T-cell (primary cell): ENCODE measurements at regions not wholly inside any gene's neighbourhood (a gene's known extent, or its start where the extent isn't known, plus 50 kb on each side); places are given as distances from the start of the nearest gene placed in this dataset.
"Not testable (repeated sequence)": the region's sequence is repeated elsewhere in the genome, so short reads cannot be mapped to it uniquely, and the experiment has no call there.

Source experiments
- ATAC-seq, 4 experiments: fragments of 200-7000 bp in 3 of 4; fragments of 150-1000 bp in 1 of 4; cut with Tn5 transposase; replicated peaks in 1 of 4; 1 replicate in 3 of 4; 2 replicates in 1 of 4; pipeline ENCODE4 v1.10.0; 2021; ENCODE audit warnings: moderate library complexity in 3 of 4, mild to moderate bottlenecking in 2 of 4, moderate number of reproducible peaks in 1 of 4
- CTCF ChIA-PET, 2 donors: fragments of 300-600 bp; sonication (Branson Sonifier 250); formaldehyde crosslinking; loops; one replicate each; lab custom pipeline; 2022; ENCODE audit warnings: antibody characterized with exemption in 2 of 2; lab: Charles Lee
- POLR2A ChIA-PET, 2 donors: fragments of 300-600 bp; sonication (Branson Sonifier 250); formaldehyde crosslinking; loops; one replicate each; lab custom pipeline; 2022; ENCODE audit warnings: antibody characterized with exemption in 2 of 2; lab: Charles Lee
- DNase-seq, 35 experiments: peaks; one replicate each; pipeline versions ENCODE4 v3.0.0 to v3.0.0-alpha.2; 2013 to 2023
- H3K27ac ChIP-seq: one replicate; pipeline ENCODE4 v1.5.1; 2013; ENCODE audit warnings: low read length
- H3K27me3 ChIP-seq, 2 experiments: replicated peaks in 1 of 2; 1 replicate in 1 of 2; 2 replicates in 1 of 2; pipeline versions ENCODE4 v1.6.1 to v1.7.0; 2013; ENCODE audit warnings: low read length in 1 of 2, mixed read lengths in 1 of 2; ENCODE audit not compliant: control insufficient read depth in 2 of 2, insufficient read depth in 2 of 2; ENCODE audit errors: extremely low read depth in 1 of 2
- H3K36me3 ChIP-seq, 2 donors: 1 replicate in 1 of 2; 2 replicates in 1 of 2; pipeline versions ENCODE4 v1.6.1 to v1.7.0; 2013; ENCODE audit warnings: low read length in 1 of 2; ENCODE audit not compliant: control insufficient read depth in 2 of 2, insufficient read depth in 1 of 2; ENCODE audit errors: extremely low read depth in 1 of 2
- H3K4me1 ChIP-seq, 2 experiments: 1 replicate in 1 of 2; 2 replicates in 1 of 2; pipeline versions ENCODE4 v1.6.1 to v1.7.0; 2013; ENCODE audit warnings: low read length in 2 of 2, mixed read lengths in 1 of 2; ENCODE audit not compliant: insufficient read depth in 2 of 2, control insufficient read depth in 1 of 2; ENCODE audit errors: extremely low read depth in 1 of 2
- H3K4me3 ChIP-seq, 2 donors: 1 replicate in 1 of 2; 2 replicates in 1 of 2; pipeline versions ENCODE4 v1.5.1 to v1.7.0; 2013; ENCODE audit warnings: mild to moderate bottlenecking in 2 of 2, low read length in 1 of 2, moderate library complexity in 1 of 2; ENCODE audit not compliant: control insufficient read depth in 1 of 2; ENCODE audit errors: extremely low read depth in 1 of 2
- H3K9me3 ChIP-seq: 2 replicates; pipeline ENCODE4 v1.7.0; 2013
- H3K27ac Mint-ChIP-seq, 2 donors: one replicate each; pipeline ENCODE4 v1.8.0; 2020 to 2021; ENCODE audit warnings: mild to moderate bottlenecking in 2 of 2, mixed read lengths in 2 of 2
- H3K27me3 Mint-ChIP-seq, 2 donors: one replicate each; pipeline ENCODE4 v1.8.0; 2021 to 2022; ENCODE audit warnings: mixed read lengths in 2 of 2
- H3K36me3 Mint-ChIP-seq: one replicate; pipeline ENCODE4 v1.8.0; 2021; ENCODE audit warnings: mixed read lengths
- H3K4me1 Mint-ChIP-seq, 3 donors: one replicate each; pipeline ENCODE4 v1.8.0; 2020 to 2022; ENCODE audit warnings: mixed read lengths in 3 of 3, mild to moderate bottlenecking in 1 of 3
- H3K4me3 Mint-ChIP-seq, 3 donors: one replicate each; pipeline ENCODE4 v1.8.0; 2020 to 2022; ENCODE audit warnings: mild to moderate bottlenecking in 3 of 3, mixed read lengths in 3 of 3, moderate library complexity in 3 of 3
- H3K9me3 Mint-ChIP-seq, 3 donors: one replicate each; pipeline ENCODE4 v1.8.0; 2020 to 2022; ENCODE audit warnings: mixed read lengths in 3 of 3
- WGBS: methylation state at CpG from one replicate; pipeline ENCODE4 v1.1.5; 2013; ENCODE audit warnings: missing lambda C conversion rate; ENCODE audit not compliant: insufficient coverage; 5-methylcytosine and 5-hydroxymethylcytosine counted together

GRCh38 chr12:95358111-95359083 is 115.6 kb upstream of the METAP2 start:
- no peaks in the 10 kb centered on the region for H3K36me3 Mint-ChIP-seq
- H3K27ac ChIP-seq: no peak overlapping the region
- H3K27me3 ChIP-seq: no peaks in the 10 kb centered on the region
- ATAC-seq (no peak), DNase-seq (no peak)
- H3K4me1 Mint-ChIP-seq: no peaks in the 10 kb centered on the region
- H3K36me3 ChIP-seq: no peaks in the 10 kb centered on the region
- ChIA-PET POLR2A (no interaction called here), CTCF (no interaction called here)
- no peak overlapping the region for H3K27ac Mint-ChIP-seq
- H3K27me3 Mint-ChIP-seq: peaks cover 0 to 4% of the 10 kb centered on the region in 2 donors
- no peaks in the 10 kb centered on the region for H3K9me3 ChIP-seq
- H3K9me3 Mint-ChIP-seq: no peaks in the 10 kb centered on the region
- no peaks in the 10 kb centered on the region for H3K4me1 ChIP-seq
- H3K4me3 Mint-ChIP-seq: no peak overlapping the region
- WGBS: 90% methylated on average over 3 of the region's 11 CpGs
- H3K4me3 ChIP-seq: no peak overlapping the region

GRCh38 chr12:95365912-95366311 is 108.0 kb upstream of the METAP2 start:
- H3K27me3 Mint-ChIP-seq: peaks cover 0 to 5% of the 10 kb centered on the region in 2 donors
- no peak overlapping the region for H3K4me3 ChIP-seq
- no peak overlapping the region for H3K4me3 Mint-ChIP-seq
- H3K36me3 ChIP-seq: no peaks in the 10 kb centered on the region
- CTCF ChIA-PET: no interaction called here
- DNase-seq: no peak
- H3K9me3 Mint-ChIP-seq: no peaks in the 10 kb centered on the region
- no peak for ATAC-seq
- WGBS: 83% methylated on average over 1 of the region's 2 CpGs
- H3K27me3 ChIP-seq: peaks cover 0 to 3% of the 10 kb centered on the region in 2 experiments
- H3K4me1 ChIP-seq: no peaks in the 10 kb centered on the region
- no peaks in the 10 kb centered on the region for H3K36me3 Mint-ChIP-seq
- no peak overlapping the region for H3K27ac Mint-ChIP-seq
- no peak overlapping the region for H3K27ac ChIP-seq
- H3K9me3 ChIP-seq: no peaks in the 10 kb centered on the region
- POLR2A ChIA-PET: no interaction called here
- H3K4me1 Mint-ChIP-seq: no peaks in the 10 kb centered on the region

- ChIA-PET CTCF (no interaction called here), POLR2A (no interaction called here)
- H3K27ac Mint-ChIP-seq: no peak overlapping the region
- Histone ChIP-seq H3K27ac (no peak overlapping the region), H3K9me3 (no peaks in the 10 kb centered on the region), H3K4me1 (no peaks in the 10 kb centered on the region), H3K27me3 (peaks cover 0 to 3% of the 10 kb centered on the region in 2 experiments), H3K4me3 (no peak overlapping the region), H3K36me3 (no peaks in the 10 kb centered on the region)
- peaks cover 0 to 9% of the 10 kb centered on the region in 2 donors for H3K27me3 Mint-ChIP-seq
- H3K4me3 Mint-ChIP-seq: no peak overlapping the region
- H3K4me1 Mint-ChIP-seq: no peaks in the 10 kb centered on the region
- no peaks in the 10 kb centered on the region for H3K36me3 Mint-ChIP-seq
- DNase-seq (no peak), ATAC-seq (no peak)
- H3K9me3 Mint-ChIP-seq: no peaks in the 10 kb centered on the region
- no CpG with 5 or more reads among the region's 2 CpGs for WGBS
Measured at GRCh38 chr12:95368931-95369330, 105.0 kb upstream of the METAP2 start.

GRCh38 chr12:95371571-95371970 is 102.4 kb upstream of the METAP2 start:
- H3K4me3 Mint-ChIP-seq: no peak overlapping the region
- H3K9me3 ChIP-seq: no peaks in the 10 kb centered on the region
- peaks cover 0 to 3% of the 10 kb centered on the region in 2 experiments for H3K27me3 ChIP-seq
- H3K9me3 Mint-ChIP-seq: no peaks in the 10 kb centered on the region
- H3K4me1 Mint-ChIP-seq: no peaks in the 10 kb centered on the region
- H3K27me3 Mint-ChIP-seq: peaks cover 0 to 8% of the 10 kb centered on the region in 2 donors
- ATAC-seq (no peak), DNase-seq (no peak)
- H3K27ac ChIP-seq: no peak overlapping the region
- no peaks in the 10 kb centered on the region for H3K36me3 Mint-ChIP-seq
- no peaks in the 10 kb centered on the region for H3K4me1 ChIP-seq
- H3K27ac Mint-ChIP-seq: no peak overlapping the region
- no CpG with 5 or more reads among the region's 5 CpGs for WGBS
- ChIA-PET POLR2A (no interaction called here), CTCF (no interaction called here)
- H3K4me3 ChIP-seq: no peak overlapping the region
- no peaks in the 10 kb centered on the region for H3K36me3 ChIP-seq

GRCh38 chr12:95379481-95379880 is 94.5 kb upstream of the METAP2 start:
- no CpG with 5 or more reads among the region's 23 CpGs for WGBS
- H3K9me3 ChIP-seq, H3K4me1 ChIP-seq, CTCF ChIA-PET, H3K27me3 Mint-ChIP-seq, H3K4me3 ChIP-seq, H3K9me3 Mint-ChIP-seq, H3K27ac Mint-ChIP-seq, DNase-seq, POLR2A ChIA-PET, H3K27me3 ChIP-seq, ATAC-seq, H3K4me3 Mint-ChIP-seq, H3K36me3 ChIP-seq, H3K36me3 Mint-ChIP-seq, H3K4me1 Mint-ChIP-seq, H3K27ac ChIP-seq: not testable (repeated sequence)

- H3K36me3 Mint-ChIP-seq, H3K27ac Mint-ChIP-seq, H3K4me1 ChIP-seq, H3K9me3 Mint-ChIP-seq, DNase-seq, H3K27ac ChIP-seq, H3K36me3 ChIP-seq, ATAC-seq, H3K4me3 ChIP-seq, H3K27me3 ChIP-seq, H3K4me3 Mint-ChIP-seq, POLR2A ChIA-PET, H3K9me3 ChIP-seq, H3K4me1 Mint-ChIP-seq, CTCF ChIA-PET, H3K27me3 Mint-ChIP-seq: not testable (repeated sequence)
- 82% methylated on average over 8 of the region's 14 CpGs for WGBS
Measured at GRCh38 chr12:95380334-95380733, 93.6 kb upstream of the METAP2 start.
